HepG2 (cell line): ENCODE measurements at regions not wholly inside any gene's neighbourhood (a gene's known extent, or its start where the extent isn't known, plus 50 kb on each side); places are given as distances from the start of the nearest gene placed in this dataset.

ENCODE experiments used
- ATAC-seq: fragments of 200-7000 bp; cut with Tn5 transposase; 3 replicates; pipeline ENCODE4 v1.9.1; 2020; ENCODE audit warnings: mild to moderate bottlenecking, moderate library complexity
- BruUV-seq: library from RNA; stranded (reverse); fragments of 400-500 nt; replicated peaks from 2 replicates; lab custom pipeline; 2021; lab: Mats Ljungman, UMichigan
- CTCF ChIA-PET: fragments of 300-600 bp; formaldehyde crosslinking; extraction: SDS; loops from one replicate; lab custom pipeline; 2021; ENCODE audit warnings: low total read pairs, inconsistent platforms, low intra/inter-chr PET ratio; lab: Yijun Ruan, JAX
- POLR2A ChIA-PET: fragments of 350-600 bp; sonication (Branson Sonifier 250); formaldehyde crosslinking; loops from one replicate; lab custom pipeline; 2020; ENCODE audit warnings: antibody characterized with exemption, inconsistent platforms; lab: Yijun Ruan, JAX
- DNase-seq: peaks from one replicate; pipeline ENCODE4 v3.0.0-alpha.2; 2015; ENCODE audit warnings: low spot score
- FAIRE-seq: peaks from 3 replicates; lab custom pipeline; 2011; peaks lifted over from hg19 to GRCh38; lab: Jason Lieb, UNC
- H2AFZ ChIP-seq: one replicate; pipeline ENCODE4 v1.6.1; 2011; ENCODE audit warnings: low read length, inconsistent platforms
- H3K27ac ChIP-seq: fragments of 300-600 bp; 3 replicates; pipeline ENCODE4 v1.8.0; 2011; ENCODE audit warnings: mixed run types, mild to moderate bottlenecking, mixed read lengths, low read length, inconsistent platforms; ENCODE audit not compliant: insufficient read depth; ENCODE audit errors: extremely low read length
- H3K27me3 ChIP-seq, 2 experiments: fragments of 200-600 bp in 1 of 2; 2 replicates in 1 of 2; 3 replicates in 1 of 2; pipeline versions ENCODE4 v1.6.0 to v1.8.0; 2011; ENCODE audit warnings: low read length in 2 of 2, mild to moderate bottlenecking in 2 of 2, moderate library complexity in 2 of 2, inconsistent platforms in 1 of 2; ENCODE audit not compliant: insufficient read depth in 2 of 2, control insufficient read depth in 1 of 2
- H3K36me3 ChIP-seq, 2 experiments: fragments of 200-600 bp in 1 of 2; replicated peaks in 1 of 2; 2 replicates in 1 of 2; 3 replicates in 1 of 2; pipeline versions ENCODE4 v1.5.1 to v1.8.0; 2011; ENCODE audit warnings: low read length in 2 of 2, inconsistent platforms in 1 of 2; ENCODE audit not compliant: insufficient read depth in 2 of 2, control insufficient read depth in 1 of 2
- H3K4me1 ChIP-seq: 2 replicates; pipeline ENCODE4 v1.5.1; 2012; ENCODE audit warnings: low read length, inconsistent platforms; ENCODE audit not compliant: insufficient read depth
- H3K4me2 ChIP-seq: 2 replicates; pipeline ENCODE4 v1.6.0; 2011; ENCODE audit warnings: low read depth, low read length, inconsistent platforms
- H3K4me3 ChIP-seq, 3 experiments: fragments of 200-600 bp in 1 of 3; sonication (generic), shearing (Covaris generic) in 1 of 3; replicated peaks in 1 of 3; 2 replicates each; pipeline ENCODE4 v1.5.1; 2011 to 2016; ENCODE audit warnings: low read length in 3 of 3, inconsistent platforms in 2 of 3, low read depth in 2 of 3, mild to moderate bottlenecking in 2 of 3, control low read depth in 1 of 3, mixed read lengths in 1 of 3; ENCODE audit not compliant: insufficient read depth in 1 of 3
- H3K79me2 ChIP-seq: one replicate; pipeline ENCODE4 v1.6.1; 2011; ENCODE audit warnings: low read length, inconsistent platforms; ENCODE audit not compliant: insufficient read depth
- H3K9ac ChIP-seq: 2 replicates; pipeline ENCODE4 v1.6.0; 2011; ENCODE audit warnings: mild to moderate bottlenecking, low read depth, low read length, inconsistent platforms; ENCODE audit not compliant: insufficient read depth
- H3K9me3 ChIP-seq: 2 replicates; pipeline ENCODE4 v1.5.1; 2012; ENCODE audit warnings: mild to moderate bottlenecking, low read length
- H4K20me1 ChIP-seq: 2 replicates; pipeline ENCODE4 v1.6.0; 2011; ENCODE audit warnings: inconsistent platforms, mild to moderate bottlenecking, low read length, moderate library complexity; ENCODE audit not compliant: insufficient read depth
- DBP ChIP-seq: sonication (generic); formaldehyde crosslinking; IDR thresholded peaks from 2 replicates; pipeline ENCODE4 v1.4.0; 2020; ENCODE audit warnings: missing genetic modification reagents; ENCODE audit errors: not compliant biosample characterization
- KIAA2018 ChIP-seq: sonication (generic); formaldehyde crosslinking; IDR thresholded peaks from 2 replicates; pipeline ENCODE4 v1.5.0; 2020; ENCODE audit warnings: mild to moderate bottlenecking, missing genetic modification reagents, borderline replicate concordance
- KMT2A ChIP-seq: sonication (generic); formaldehyde crosslinking; IDR thresholded peaks from 2 replicates; pipeline ENCODE4 v1.4.0; 2020; ENCODE audit warnings: missing genetic modification reagents
- SIX4 ChIP-seq: sonication (generic); formaldehyde crosslinking; IDR thresholded peaks from 2 replicates; pipeline ENCODE4 v1.4.0; 2020; ENCODE audit warnings: missing genetic modification reagents
- STAT5B ChIP-seq: sonication (generic); formaldehyde crosslinking; IDR thresholded peaks from 2 replicates; pipeline ENCODE4 v1.4.0; 2020; ENCODE audit warnings: missing genetic modification reagents
- TBX3 ChIP-seq: fragments of 450-650 bp; IDR thresholded peaks from 2 replicates; pipeline ENCODE4 v1.6.1; 2017; ENCODE audit warnings: antibody characterized with exemption, mild to moderate bottlenecking, inconsistent platforms, borderline replicate concordance
- TFAP4 ChIP-seq: sonication (generic); IDR thresholded peaks from 2 replicates; pipeline ENCODE4 v1.6.1; 2016; ENCODE audit warnings: low read depth, borderline replicate concordance
- ZNF589 ChIP-seq: sonication (generic); formaldehyde crosslinking; conservative IDR thresholded peaks from 2 replicates; pipeline ENCODE4 v1.8.0; 2022; ENCODE audit warnings: mild to moderate bottlenecking, moderate library complexity, missing genetic modification reagents
- ZSCAN31 ChIP-seq: sonication (generic); formaldehyde crosslinking; IDR thresholded peaks from 2 replicates; pipeline ENCODE4 v1.5.0; 2020; ENCODE audit warnings: low read depth, mild to moderate bottlenecking, missing genetic modification reagents
- WGBS: methylation state at CpG from one replicate; pipeline ENCODE4 v1.1.6; 2017; ENCODE audit warnings: low lambda C conversion rate; 5-methylcytosine and 5-hydroxymethylcytosine counted together
- in situ Hi-C: cut with HindIII; loops from 2 replicates; pipeline ENCODE4 v1.10.0; 2017; ENCODE audit warnings: low pct_unique_long_range_greater_than_20kb; ENCODE audit not compliant: extremely low pct_ligation_motif_present
- intact Hi-C: fragments of 100-400 bp; cut with micrococcal nuclease; formaldehyde crosslinking; loops from one replicate; pipeline ENCODE4 v1.10.0; 2022; ENCODE audit not compliant: unreplicated experiment
- TF ChIP-seq, protein P1 (sequence below): sonication (generic); formaldehyde crosslinking; IDR thresholded peaks from 2 replicates; pipeline ENCODE4 v1.5.0; 2020; ENCODE audit warnings: missing genetic modification reagents
- TF ChIP-seq, protein P2 (sequence below): sonication (generic); formaldehyde crosslinking; IDR thresholded peaks from 2 replicates; pipeline ENCODE4 v1.8.0; 2022; ENCODE audit warnings: low read depth, missing genetic modification reagents

- TF ChIP-seq TBX3: no peak
- no peak for TF ChIP-seq ZNF589 (CRISPR knock-in tag)
- TF ChIP-seq SIX4: no peak
- no peak for TF ChIP-seq KMT2A (CRISPR knock-in tag)
- TF ChIP-seq, protein P1, sequence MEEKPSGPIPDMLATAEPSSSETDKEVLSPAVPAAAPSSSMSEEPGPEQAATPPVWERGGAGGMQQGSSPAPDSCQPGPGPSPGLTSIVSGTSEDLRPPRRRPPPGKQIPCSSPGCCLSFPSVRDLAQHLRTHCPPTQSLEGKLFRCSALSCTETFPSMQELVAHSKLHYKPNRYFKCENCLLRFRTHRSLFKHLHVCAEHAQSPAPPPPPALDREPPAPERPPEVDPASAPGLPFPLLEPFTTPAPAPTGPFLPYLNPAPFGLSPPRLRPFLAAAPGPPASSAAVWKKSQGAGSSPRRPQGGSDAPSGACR: no peak
- TF ChIP-seq, protein P2, sequence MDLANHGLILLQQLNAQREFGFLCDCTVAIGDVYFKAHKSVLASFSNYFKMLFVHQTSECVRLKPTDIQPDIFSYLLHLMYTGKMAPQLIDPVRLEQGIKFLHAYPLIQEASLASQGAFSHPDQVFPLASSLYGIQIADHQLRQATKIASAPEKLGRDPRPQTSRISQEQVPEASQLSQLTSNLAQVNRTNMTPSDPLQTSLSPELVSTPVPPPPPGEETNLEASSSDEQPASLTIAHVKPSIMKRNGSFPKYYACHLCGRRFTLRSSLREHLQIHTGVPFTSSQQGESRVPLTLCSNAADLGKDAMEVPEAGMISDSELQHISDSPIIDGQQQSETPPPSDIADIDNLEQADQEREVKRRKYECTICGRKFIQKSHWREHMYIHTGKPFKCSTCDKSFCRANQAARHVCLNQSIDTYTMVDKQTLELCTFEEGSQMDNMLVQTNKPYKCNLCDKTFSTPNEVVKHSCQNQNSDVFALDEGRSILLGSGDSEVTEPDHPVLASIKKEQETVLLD (CRISPR knock-in tag): no peak
These were observed 341.4 kb downstream of the ADAMTS20 start (continued) for GRCh38 chr12:43210485-43211192.

DNA sequence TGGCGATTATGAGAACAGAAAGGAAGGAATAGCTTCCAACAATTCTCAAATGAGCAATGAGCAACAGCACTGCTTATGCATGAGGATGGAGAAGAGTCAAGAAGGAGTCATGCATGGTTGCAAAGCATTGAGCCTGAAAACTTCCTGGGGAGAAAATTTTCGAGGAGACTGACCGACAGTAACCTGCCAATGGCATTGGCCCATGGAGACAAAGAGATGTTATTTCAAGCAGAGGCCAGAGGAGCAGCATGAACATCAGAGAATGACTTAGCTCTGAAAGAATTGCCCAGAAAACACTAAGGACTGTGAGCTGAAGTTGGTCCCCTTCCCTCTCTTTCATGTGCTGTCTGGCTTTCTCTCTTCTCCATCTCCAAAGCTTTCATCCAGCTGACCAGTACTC is 343.4 kb downstream of the ADAMTS20 start:
- no peak overlapping the region for H3K9ac ChIP-seq
- no peaks in the 10 kb centered on the region for H4K20me1 ChIP-seq
- H3K36me3 ChIP-seq: no peaks in the 10 kb centered on the region
- H3K4me1 ChIP-seq: no peaks in the 10 kb centered on the region
- DNase-seq (peak; percentile 1), FAIRE-seq (no peak), ATAC-seq (no peak)
- intact Hi-C loops (no loop called here), in situ Hi-C loops (no loop called here)
- ChIA-PET POLR2A (no interaction called here), CTCF (no interaction called here)
- H3K9me3 ChIP-seq: no peaks in the 10 kb centered on the region
- no TSS peak for BruUV-seq
- 2% methylated on average over 3 of the region's 3 CpGs for WGBS
- no peak overlapping the region for H2AFZ ChIP-seq
- no peak overlapping the region for H3K4me3 ChIP-seq
- no peak overlapping the region for H3K4me2 ChIP-seq
- H3K27ac ChIP-seq: no peak overlapping the region
- H3K79me2 ChIP-seq: no peaks in the 10 kb centered on the region
- H3K27me3 ChIP-seq: no peaks in the 10 kb centered on the region
- TF ChIP-seq DBP (CRISPR knock-in tag) (no peak), KIAA2018 (CRISPR knock-in tag) (no peak), TFAP4 (no peak), ZSCAN31 (CRISPR knock-in tag) (no peak), STAT5B (no peak)
